CD14-positive monocyte (primary cell): ENCODE measurements at regions not wholly inside any gene's neighbourhood (a gene's known extent, or its start where the extent isn't known, plus 50 kb on each side); places are given as distances from the start of the nearest gene placed in this dataset.

Source experiments
- DNase-seq, 3 donors: peaks; one replicate each; pipeline ENCODE4 v3.0.0-alpha.2; 2011 to 2022
- H2AFZ ChIP-seq: 2 replicates; pipeline ENCODE4 v1.6.0; 2012; ENCODE audit warnings: mild to moderate bottlenecking, low read depth, low read length, inconsistent platforms; ENCODE audit not compliant: insufficient read depth, poor library complexity, severe bottlenecking
- H3K27ac ChIP-seq, 2 donors: 1 replicate in 1 of 2; 2 replicates in 1 of 2; pipeline ENCODE4 v1.5.1; 2012 to 2013; ENCODE audit warnings: low read length in 2 of 2, control low read depth in 1 of 2, inconsistent platforms in 1 of 2, low read depth in 1 of 2, mild to moderate bottlenecking in 1 of 2
- H3K27me3 ChIP-seq, 2 donors: one replicate each; pipeline versions ENCODE4 v1.6.0 to v1.6.1; 2011 to 2013; ENCODE audit warnings: low read length in 2 of 2; ENCODE audit not compliant: control insufficient read depth in 2 of 2, insufficient read depth in 2 of 2
- H3K36me3 ChIP-seq, 2 donors: replicated peaks in 1 of 2; 1 replicate in 1 of 2; 2 replicates in 1 of 2; pipeline versions ENCODE4 v1.5.1 to v1.6.1; 2012 to 2013; ENCODE audit warnings: low read length in 2 of 2, control low read depth in 1 of 2, inconsistent platforms in 1 of 2, mild to moderate bottlenecking in 1 of 2; ENCODE audit not compliant: insufficient read depth in 2 of 2, control insufficient read depth in 1 of 2
- H3K4me1 ChIP-seq, 2 donors: 1 replicate in 1 of 2; 2 replicates in 1 of 2; pipeline versions ENCODE4 v1.5.1 to v1.6.1; 2012 to 2013; ENCODE audit warnings: low read length in 2 of 2, control low read depth in 1 of 2, inconsistent platforms in 1 of 2, mild to moderate bottlenecking in 1 of 2, moderate library complexity in 1 of 2; ENCODE audit not compliant: insufficient read depth in 2 of 2, control insufficient read depth in 1 of 2
- H3K4me2 ChIP-seq: replicated peaks from 2 replicates; pipeline ENCODE3; 2012; ENCODE audit warnings: low read length, moderate library complexity, mild to moderate bottlenecking; ENCODE audit not compliant: poor library complexity, severe bottlenecking; ENCODE audit errors: extremely low read depth
- H3K4me3 ChIP-seq, 3 experiments: fragments of 200-600 bp in 1 of 3; sonication (generic) in 1 of 3; replicated peaks in 1 of 3; 1 replicate in 2 of 3; 2 replicates in 1 of 3; pipeline ENCODE4 v1.5.1; 2011 to 2013; ENCODE audit warnings: low read length in 3 of 3, mild to moderate bottlenecking in 3 of 3, control low read depth in 2 of 3, low read depth in 2 of 3, inconsistent platforms in 1 of 3, moderate library complexity in 1 of 3
- H3K79me2 ChIP-seq: 2 replicates; pipeline ENCODE4 v1.6.0; 2012; ENCODE audit warnings: mild to moderate bottlenecking, control low read depth, inconsistent platforms, low read length, moderate library complexity; ENCODE audit not compliant: insufficient read depth
- H3K9ac ChIP-seq: 2 replicates; pipeline ENCODE4 v1.6.0; 2017; ENCODE audit warnings: low read length, mild to moderate bottlenecking; ENCODE audit not compliant: insufficient read depth, poor library complexity, severe bottlenecking
- H3K9me3 ChIP-seq, 2 donors: replicated peaks in 1 of 2; 1 replicate in 1 of 2; 2 replicates in 1 of 2; pipeline versions ENCODE4 v1.5.1 to v1.6.1; 2012 to 2013; ENCODE audit warnings: low read length in 2 of 2, control low read depth in 1 of 2; ENCODE audit not compliant: control insufficient read depth in 1 of 2, insufficient read depth in 1 of 2
- H4K20me1 ChIP-seq: 2 replicates; pipeline ENCODE4 v1.6.0; 2012; ENCODE audit warnings: mild to moderate bottlenecking, low read length, control low read depth, moderate library complexity; ENCODE audit not compliant: insufficient read depth
- H3K27ac Mint-ChIP-seq, 7 donors: one replicate each; pipeline ENCODE4 v1.8.0; 2020; ENCODE audit warnings: mild to moderate bottlenecking in 7 of 7, mixed read lengths in 7 of 7, moderate library complexity in 6 of 7, inconsistent platforms in 2 of 7
- H3K27me3 Mint-ChIP-seq, 3 donors: one replicate each; pipeline ENCODE4 v1.8.0; 2021 to 2022; ENCODE audit warnings: low read depth in 3 of 3, mild to moderate bottlenecking in 3 of 3, mixed read lengths in 3 of 3, moderate library complexity in 3 of 3, inconsistent platforms in 1 of 3
- H3K36me3 Mint-ChIP-seq, 2 donors: one replicate each; pipeline ENCODE4 v1.8.0; 2020; ENCODE audit warnings: mixed read lengths in 2 of 2, inconsistent platforms in 1 of 2, mild to moderate bottlenecking in 1 of 2
- H3K4me1 Mint-ChIP-seq: one replicate; pipeline ENCODE4 v1.8.0; 2020; ENCODE audit warnings: mild to moderate bottlenecking, mixed read lengths
- H3K4me3 Mint-ChIP-seq, 2 donors: one replicate each; pipeline ENCODE4 v1.8.0; 2020; ENCODE audit warnings: mild to moderate bottlenecking in 2 of 2, mixed read lengths in 2 of 2, moderate library complexity in 1 of 2
- H3K9me3 Mint-ChIP-seq, 7 donors: one replicate each; pipeline ENCODE4 v1.8.0; 2020 to 2022; ENCODE audit warnings: mixed read lengths in 7 of 7, mild to moderate bottlenecking in 6 of 7, moderate library complexity in 6 of 7, inconsistent platforms in 2 of 7
- WGBS: methylation state at CpG from one replicate; pipeline ENCODE4 v1.1.5; 2013; ENCODE audit warnings: missing lambda C conversion rate; ENCODE audit not compliant: insufficient coverage; 5-methylcytosine and 5-hydroxymethylcytosine counted together
- intact Hi-C, 2 donors: fragments of 100-400 bp; cut with micrococcal nuclease; formaldehyde crosslinking; loops; one replicate each; pipeline versions ENCODE4 v1.15.0 to v1.15.1; 2023
- TF ChIP-seq, protein P1 (sequence below): fragments of 200-600 bp; IDR thresholded peaks from one replicate; pipeline ENCODE4 v1.8.0; 2022; ENCODE audit warnings: antibody characterized with exemption, mild to moderate bottlenecking

DNA sequence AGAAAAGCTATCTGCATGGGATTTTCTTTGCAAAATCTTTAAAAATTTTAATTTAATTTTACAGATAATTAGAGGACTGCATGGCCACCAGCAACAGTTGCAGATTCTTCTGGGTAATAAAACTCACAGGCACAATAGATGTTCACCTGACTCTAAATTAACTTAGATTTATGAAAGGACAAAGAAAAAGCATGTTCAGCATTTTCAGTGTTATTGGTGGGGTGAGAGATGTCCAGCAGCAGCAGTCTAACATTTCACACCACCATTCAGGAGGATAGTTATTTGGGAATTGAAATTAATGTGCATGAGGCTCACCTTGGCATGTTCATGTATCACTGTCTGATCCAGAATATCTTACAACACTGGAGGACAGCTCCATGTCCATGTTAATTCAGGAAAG lies 74.0 kb downstream of the SCGB2B2 start:
- Mint-ChIP-seq H3K9me3 (peaks cover 9 to 31% (median 14%) of the 10 kb centered on the region in 7 donors), H3K4me1 (no peaks in the 10 kb centered on the region), H3K27me3 (peaks cover 0 to 2% (median 1%) of the 10 kb centered on the region in 3 donors), H3K27ac (no peak overlapping the region), H3K36me3 (no peaks in the 10 kb centered on the region), H3K4me3 (no peak overlapping the region)
- H3K4me3 ChIP-seq, result no peak overlapping the region
- H3K36me3 ChIP-seq, result no peaks in the 10 kb centered on the region
- intact Hi-C loops, result no loop called here
- H4K20me1 ChIP-seq, result no peaks in the 10 kb centered on the region
- H3K27me3 ChIP-seq, result no peaks in the 10 kb centered on the region
- no peak overlapping the region for H3K27ac ChIP-seq
- no peak overlapping the region for H3K9ac ChIP-seq
- no peaks in the 10 kb centered on the region for H3K4me1 ChIP-seq
- no peak for DNase-seq
- no peak overlapping the region for H3K4me2 ChIP-seq
- TF ChIP-seq, protein P1, sequence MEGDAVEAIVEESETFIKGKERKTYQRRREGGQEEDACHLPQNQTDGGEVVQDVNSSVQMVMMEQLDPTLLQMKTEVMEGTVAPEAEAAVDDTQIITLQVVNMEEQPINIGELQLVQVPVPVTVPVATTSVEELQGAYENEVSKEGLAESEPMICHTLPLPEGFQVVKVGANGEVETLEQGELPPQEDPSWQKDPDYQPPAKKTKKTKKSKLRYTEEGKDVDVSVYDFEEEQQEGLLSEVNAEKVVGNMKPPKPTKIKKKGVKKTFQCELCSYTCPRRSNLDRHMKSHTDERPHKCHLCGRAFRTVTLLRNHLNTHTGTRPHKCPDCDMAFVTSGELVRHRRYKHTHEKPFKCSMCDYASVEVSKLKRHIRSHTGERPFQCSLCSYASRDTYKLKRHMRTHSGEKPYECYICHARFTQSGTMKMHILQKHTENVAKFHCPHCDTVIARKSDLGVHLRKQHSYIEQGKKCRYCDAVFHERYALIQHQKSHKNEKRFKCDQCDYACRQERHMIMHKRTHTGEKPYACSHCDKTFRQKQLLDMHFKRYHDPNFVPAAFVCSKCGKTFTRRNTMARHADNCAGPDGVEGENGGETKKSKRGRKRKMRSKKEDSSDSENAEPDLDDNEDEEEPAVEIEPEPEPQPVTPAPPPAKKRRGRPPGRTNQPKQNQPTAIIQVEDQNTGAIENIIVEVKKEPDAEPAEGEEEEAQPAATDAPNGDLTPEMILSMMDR, result no peak
- no peaks in the 10 kb centered on the region for H3K79me2 ChIP-seq
- peaks cover 20 to 38% of the 10 kb centered on the region in 2 donors for H3K9me3 ChIP-seq
- H2AFZ ChIP-seq, result no peak overlapping the region

DNA sequence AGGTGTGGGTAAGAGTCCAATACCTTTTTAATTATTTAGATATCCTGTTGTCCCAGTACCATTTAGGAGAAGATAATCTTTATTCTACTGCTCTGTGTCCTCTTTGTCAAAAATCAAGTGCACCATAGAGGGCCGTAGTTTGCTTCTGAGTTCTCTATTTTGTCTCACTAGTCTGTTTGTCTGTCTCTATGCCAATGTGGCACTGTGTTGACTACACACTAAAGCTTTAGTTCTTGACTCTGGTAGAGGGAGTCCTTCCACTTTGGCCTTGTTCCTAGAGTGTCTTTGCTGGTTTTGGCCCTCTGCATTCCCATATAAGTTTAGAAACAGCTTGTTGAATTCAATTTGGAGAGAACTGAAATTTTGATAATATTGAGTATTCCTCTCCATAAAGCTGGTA lies 75.9 kb downstream of the SCGB2B2 start:
- H3K79me2 ChIP-seq, result no peaks in the 10 kb centered on the region
- no peak overlapping the region for H3K9ac ChIP-seq
- no peaks in the 10 kb centered on the region for H3K27me3 ChIP-seq
- Mint-ChIP-seq H3K27me3 (peaks cover 0 to 2% (median 1%) of the 10 kb centered on the region in 3 donors), H3K27ac (no peak overlapping the region), H3K4me1 (no peaks in the 10 kb centered on the region), H3K4me3 (no peak overlapping the region), H3K9me3 (peaks cover 13 to 31% (median 22%) of the 10 kb centered on the region in 7 donors), H3K36me3 (no peaks in the 10 kb centered on the region)
- no peak overlapping the region for H3K4me3 ChIP-seq
- H3K4me1 ChIP-seq, result no peaks in the 10 kb centered on the region
- H3K36me3 ChIP-seq, result no peaks in the 10 kb centered on the region
- DNase-seq, result no peak
- H4K20me1 ChIP-seq, result no peaks in the 10 kb centered on the region
- intact Hi-C loops, result no loop called here
- H3K4me2 ChIP-seq, result no peak overlapping the region
- 71% methylated on average over 1 of the region's 1 CpG for WGBS
- H3K27ac ChIP-seq, result no peak overlapping the region
- TF ChIP-seq, protein P1, result no peak
- H2AFZ ChIP-seq, result no peak overlapping the region
- peaks cover 29 to 37% of the 10 kb centered on the region in 2 donors for H3K9me3 ChIP-seq
